WTC11 (cell line): ENCODE measurements at regions not wholly inside any gene's neighbourhood (a gene's known extent, or its start where the extent isn't known, plus 50 kb on each side); places are given as distances from the start of the nearest gene placed in this dataset.

Source experiments
- AR ChIP-seq: fragments of 250-450 bp; sonication (Bioruptor Pico); IDR thresholded peaks from 2 replicates; pipeline ENCODE4 v1.9.0; 2021; ENCODE audit warnings: mild to moderate bottlenecking
- ATF1 ChIP-seq: sonication (generic); formaldehyde crosslinking; IDR thresholded peaks from 2 replicates; pipeline ENCODE4 v1.8.1; 2023; ENCODE audit warnings: mild to moderate bottlenecking, moderate library complexity, missing genetic modification reagents
- ATF3 ChIP-seq: sonication (generic); formaldehyde crosslinking; conservative IDR thresholded peaks from 2 replicates; pipeline ENCODE4 v1.8.1; 2022; ENCODE audit warnings: mild to moderate bottlenecking, missing genetic modification reagents
- CREB1 ChIP-seq: sonication (generic); formaldehyde crosslinking; IDR thresholded peaks from 2 replicates; pipeline ENCODE4 v1.8.0; 2023; ENCODE audit warnings: mild to moderate bottlenecking, missing genetic modification reagents
- CTCF ChIP-seq: fragments of 200-600 bp; IDR thresholded peaks from 2 replicates; pipeline ENCODE4 v1.8.0; 2022; ENCODE audit warnings: antibody characterized with exemption
- ESRRA ChIP-seq: sonication (generic); formaldehyde crosslinking; IDR thresholded peaks from 2 replicates; pipeline ENCODE4 v1.8.1; 2022; ENCODE audit warnings: mild to moderate bottlenecking, missing genetic modification reagents, borderline replicate concordance
- GRHL2 ChIP-seq: fragments of 250-450 bp; sonication (Bioruptor Pico); IDR thresholded peaks from 2 replicates; pipeline ENCODE4 v1.8.0; 2022; ENCODE audit warnings: mild to moderate bottlenecking, moderate library complexity; ENCODE audit not compliant: insufficient replicate concordance, severe bottlenecking
- JUN ChIP-seq: sonication (generic); formaldehyde crosslinking; IDR thresholded peaks from 2 replicates; pipeline ENCODE4 v1.8.0; 2023; ENCODE audit warnings: mild to moderate bottlenecking, missing genetic modification reagents
- MLX ChIP-seq: sonication (generic); formaldehyde crosslinking; IDR thresholded peaks from 2 replicates; pipeline ENCODE4 v1.8.1; 2023; ENCODE audit warnings: mild to moderate bottlenecking, missing genetic modification reagents, moderate library complexity
- SP1 ChIP-seq: sonication (generic); formaldehyde crosslinking; conservative IDR thresholded peaks from 2 replicates; pipeline ENCODE4 v1.8.1; 2022; ENCODE audit warnings: missing genetic modification reagents
- STAT6 ChIP-seq: sonication (generic); formaldehyde crosslinking; conservative IDR thresholded peaks from 2 replicates; pipeline ENCODE4 v1.8.1; 2023; ENCODE audit warnings: mild to moderate bottlenecking, low read depth, missing genetic modification reagents, moderate library complexity
- TCF7 ChIP-seq: sonication (generic); formaldehyde crosslinking; IDR thresholded peaks from 2 replicates; pipeline ENCODE4 v1.8.0; 2022; ENCODE audit warnings: mild to moderate bottlenecking, low read depth, missing genetic modification reagents, moderate library complexity
- ZNF232 ChIP-seq: sonication (generic); formaldehyde crosslinking; IDR thresholded peaks from 2 replicates; pipeline ENCODE4 v1.8.0; 2022; ENCODE audit warnings: mild to moderate bottlenecking, missing genetic modification reagents
- ZNF425 ChIP-seq: fragments of 250-450 bp; sonication (Bioruptor Pico); conservative IDR thresholded peaks from 2 replicates; pipeline ENCODE4 v1.9.0; 2021; ENCODE audit warnings: mild to moderate bottlenecking

GRCh38 chrX:8075636-8076035 is 95.4 kb downstream of the VCX2 start:
- no peak for TF ChIP-seq MLX (CRISPR knock-in tag)
- no peak for TF ChIP-seq JUN (CRISPR knock-in tag)
- no peak for TF ChIP-seq ATF1 (CRISPR knock-in tag)
- no peak for TF ChIP-seq CTCF
- no peak for TF ChIP-seq ZNF232
- TF ChIP-seq ESRRA (CRISPR knock-in tag), result no peak
- TF ChIP-seq ATF3 (CRISPR knock-in tag), result no peak
- no peak for TF ChIP-seq GRHL2 (CRISPR knock-in tag)
- no peak for TF ChIP-seq CREB1 (CRISPR knock-in tag)
- no peak for TF ChIP-seq STAT6 (CRISPR knock-in tag)
- no peak for TF ChIP-seq ZNF425 (CRISPR knock-in tag)
- no peak for TF ChIP-seq SP1 (CRISPR knock-in tag)
- no peak for TF ChIP-seq TCF7 (CRISPR knock-in tag)
- no peak for TF ChIP-seq AR
